GM19239 (cell line): ENCODE measurements at regions not wholly inside any gene's neighbourhood (a gene's known extent, or its start where the extent isn't known, plus 50 kb on each side); places are given as distances from the start of the nearest gene placed in this dataset.

ENCODE experiments used
- DNase-seq: peaks from one replicate; pipeline ENCODE4 v3.0.0; 2011; ENCODE audit warnings: low spot score; ENCODE audit not compliant: insufficient read length
- FAIRE-seq: peaks from 2 replicates; lab custom pipeline; 2011; peaks lifted over from hg19 to GRCh38; lab: Jason Lieb, UNC

- FAIRE-seq, result no peak
- no peak for DNase-seq
Observed at GRCh38 chr5:86951761-86952160, 315.9 kb upstream of the RASA1 start.

- FAIRE-seq (no peak), DNase-seq (no peak)
Observed at GRCh38 chr5:86964889-86965288, 302.8 kb upstream of the RASA1 start.

- no peak for DNase-seq
- FAIRE-seq, result no peak
Observed at GRCh38 chr5:86968301-86968753, 299.4 kb upstream of the RASA1 start.

GRCh38 chr5:86970361-86970760 lies 297.3 kb upstream of the RASA1 start:
- FAIRE-seq, result no peak
- no peak for DNase-seq

- FAIRE-seq (no peak), DNase-seq (no peak)
Observed at GRCh38 chr5:86971034-86971571, 296.6 kb upstream of the RASA1 start.

GRCh38 chr5:86974955-86975354 lies 292.7 kb upstream of the RASA1 start:
- DNase-seq (no peak), FAIRE-seq (no peak)

- no peak for FAIRE-seq
- no peak for DNase-seq
Observed at GRCh38 chr5:86977190-86977589, 290.5 kb upstream of the RASA1 start.

- FAIRE-seq, result no peak
Observed at GRCh38 chr5:86977808-86978207, 289.9 kb upstream of the RASA1 start.

GRCh38 chr5:86979811-86980411 lies 287.8 kb upstream of the RASA1 start:
- DNase-seq, result no peak
- FAIRE-seq, result no peak

More at GRCh38 chr5:86977808-86978207, 289.9 kb upstream of the RASA1 start:
- DNase-seq, result no peak

- no peak for FAIRE-seq
- no peak for DNase-seq
Observed at GRCh38 chr5:86981898-86982297, 285.8 kb upstream of the RASA1 start.

GRCh38 chr5:86983208-86983607 lies 284.5 kb upstream of the RASA1 start:
- DNase-seq (no peak), FAIRE-seq (no peak)

GRCh38 chr5:86986837-86987236 lies 280.8 kb upstream of the RASA1 start:
- DNase-seq (no peak), FAIRE-seq (no peak)

- DNase-seq (no peak), FAIRE-seq (no peak)
Observed at GRCh38 chr5:86997516-86997915, 270.2 kb upstream of the RASA1 start.

- no peak for DNase-seq
- no peak for FAIRE-seq
Observed at GRCh38 chr5:86999951-87000350, 267.7 kb upstream of the RASA1 start.

GRCh38 chr5:87002485-87002884 lies 265.2 kb upstream of the RASA1 start:
- FAIRE-seq, result no peak
- no peak for DNase-seq

- no peak for FAIRE-seq
- DNase-seq, result no peak
Observed at GRCh38 chr5:87004101-87004500, 263.6 kb upstream of the RASA1 start.

- FAIRE-seq, result no peak
Observed at GRCh38 chr5:87007737-87008136, 259.9 kb upstream of the RASA1 start.

GRCh38 chr5:87008751-87009560 lies 258.7 kb upstream of the RASA1 start:
- FAIRE-seq (no peak), DNase-seq (no peak)

More at GRCh38 chr5:87007737-87008136, 259.9 kb upstream of the RASA1 start:
- no peak for DNase-seq

- FAIRE-seq, result no peak
Observed at GRCh38 chr5:87010736-87011135, 256.9 kb upstream of the RASA1 start.

GRCh38 chr5:87015901-87016300 lies 251.8 kb upstream of the RASA1 start:
- DNase-seq, result no peak
- no peak for FAIRE-seq

More at GRCh38 chr5:87010736-87011135, 256.9 kb upstream of the RASA1 start:
- no peak for DNase-seq
